ENCODE measurements at regions not wholly inside any gene's neighbourhood (a gene's known extent, or its start where the extent isn't known, plus 50 kb on each side); places are given as distances from the start of the nearest gene placed in this dataset.
"Not testable (repeated sequence)": the region's sequence is repeated elsewhere in the genome, so short reads cannot be mapped to it uniquely, and the experiment has no call there.

- no peak for DNase-seq
Measured at GRCh38 chr5:124873188-124873587, 126.7 kb upstream of the ZNF608 start.

GRCh38 chr5:124873713-124874112 lies 127.3 kb upstream of the ZNF608 start:
- no peak for DNase-seq

- DNase-seq, result no peak
Measured at GRCh38 chr5:124876566-124876965, 130.1 kb upstream of the ZNF608 start.

- no peak for DNase-seq
Measured at GRCh38 chr5:124876983-124877382, 130.5 kb upstream of the ZNF608 start.

- DNase-seq, result no peak
Measured at GRCh38 chr5:124877501-124878146, 131.2 kb upstream of the ZNF608 start.

GRCh38 chr5:124878583-124879342 lies 132.3 kb upstream of the ZNF608 start:
- DNase-seq, result no peak

GRCh38 chr5:124880903-124881697 lies 134.7 kb upstream of the ZNF608 start:
- no peak for DNase-seq

GRCh38 chr5:124883681-124884080 lies 137.2 kb upstream of the ZNF608 start:
- no peak for DNase-seq

- no peak for DNase-seq
Measured at GRCh38 chr5:124884114-124884513, 137.7 kb upstream of the ZNF608 start.

- no peak for DNase-seq
Measured at GRCh38 chr5:124885490-124885889, 139.1 kb upstream of the ZNF608 start.

GRCh38 chr5:124887223-124887622 lies 140.8 kb upstream of the ZNF608 start:
- no peak for DNase-seq

GRCh38 chr5:124888050-124888506 lies 141.6 kb upstream of the ZNF608 start:
- DNase-seq, result no peak

GRCh38 chr5:124888622-124889485 lies 142.4 kb upstream of the ZNF608 start:
- DNase-seq, result no peak

GRCh38 chr5:124889486-124889825 lies 143.0 kb upstream of the ZNF608 start:
- DNase-seq, result no peak

GRCh38 chr5:124889850-124890249 lies 143.4 kb upstream of the ZNF608 start:
- DNase-seq, result no peak

GRCh38 chr5:124890442-124890841 lies 144.0 kb upstream of the ZNF608 start:
- DNase-seq, result not testable (repeated sequence)

- DNase-seq, result no peak
Measured at GRCh38 chr5:124891179-124891578, 144.7 kb upstream of the ZNF608 start.

GRCh38 chr5:124892185-124892848 lies 145.9 kb upstream of the ZNF608 start:
- DNase-seq, result no peak

GRCh38 chr5:124894541-124894940 lies 148.1 kb upstream of the ZNF608 start:
- no peak for DNase-seq

- no peak for DNase-seq
Measured at GRCh38 chr5:124895236-124895635, 148.8 kb upstream of the ZNF608 start.

- no peak for DNase-seq
Measured at GRCh38 chr5:124901081-124901480, 154.6 kb upstream of the ZNF608 start.

Measured in activated CD4-positive, CD25-positive, alpha-beta regulatory T cell (primary cell).